GM19372 (cell line): ENCODE measurements at regions not wholly inside any gene's neighbourhood (a gene's known extent, or its start where the extent isn't known, plus 50 kb on each side); places are given as distances from the start of the nearest gene placed in this dataset.

Experiments
- ATAC-seq: cut with Tn5 transposase; IDR thresholded peaks from one replicate; pipeline ENCODE4 v1.9.1; 2021; ENCODE audit warnings: mild to moderate bottlenecking, low read depth, moderate library complexity; ENCODE audit not compliant: unreplicated experiment

- ATAC-seq: no peak
These were observed 1323.7 kb upstream of the PIK3C3 start for GRCh38 chr18:40631319-40631718.

- no peak for ATAC-seq
These were observed 1324.5 kb upstream of the PIK3C3 start for GRCh38 chr18:40630496-40630895.

GRCh38 chr18:40624959-40625358, 1330.1 kb upstream of the PIK3C3 start:
- no peak for ATAC-seq

GRCh38 chr18:40613721-40614120, 1341.3 kb upstream of the PIK3C3 start:
- no peak for ATAC-seq

- no peak for ATAC-seq
These were observed 1342.7 kb upstream of the PIK3C3 start for GRCh38 chr18:40612356-40612755.

- no peak for ATAC-seq
These were observed 1346.8 kb upstream of the PIK3C3 start for GRCh38 chr18:40608226-40608625.

GRCh38 chr18:40607542-40608148, 1347.4 kb upstream of the PIK3C3 start:
- no peak for ATAC-seq

- no peak for ATAC-seq
These were observed 1348.0 kb upstream of the PIK3C3 start for GRCh38 chr18:40606996-40607395.

- ATAC-seq: no peak
These were observed 1371.4 kb upstream of the PIK3C3 start for GRCh38 chr18:40583671-40584070.

- ATAC-seq: no peak
These were observed 1372.9 kb upstream of the PIK3C3 start for GRCh38 chr18:40582105-40582504.

GRCh38 chr18:40577981-40578365, 1377.1 kb upstream of the PIK3C3 start:
- ATAC-seq: no peak

GRCh38 chr18:40577239-40577980, 1377.6 kb upstream of the PIK3C3 start:
- ATAC-seq: no peak

GRCh38 chr18:40576507-40577115, 1378.4 kb upstream of the PIK3C3 start:
- no peak for ATAC-seq

- no peak for ATAC-seq
These were observed 1384.4 kb upstream of the PIK3C3 start for GRCh38 chr18:40570615-40571014.

- ATAC-seq: no peak
These were observed 1385.4 kb upstream of the PIK3C3 start for GRCh38 chr18:40569605-40570004.

GRCh38 chr18:40566510-40566844, 1388.6 kb upstream of the PIK3C3 start:
- no peak for ATAC-seq

- no peak for ATAC-seq
These were observed 1389.1 kb upstream of the PIK3C3 start for GRCh38 chr18:40565805-40566509.

GRCh38 chr18:40559556-40559955, 1395.5 kb upstream of the PIK3C3 start:
- ATAC-seq: no peak

GRCh38 chr18:40558706-40559392, 1396.2 kb upstream of the PIK3C3 start:
- no peak for ATAC-seq

GRCh38 chr18:40555914-40556313, 1399.1 kb upstream of the PIK3C3 start:
- ATAC-seq: no peak

- ATAC-seq: no peak
These were observed 1402.0 kb upstream of the PIK3C3 start for GRCh38 chr18:40553029-40553428.
